Tibial artery (tissue), 4 donors: ENCODE measurements at regions not wholly inside any gene's neighbourhood (a gene's known extent, or its start where the extent isn't known, plus 50 kb on each side); places are given as distances from the start of the nearest gene placed in this dataset.

ENCODE experiments used
- DNase-seq, 2 donors: peaks; one replicate each; pipeline ENCODE4 v3.0.0-alpha.2; 2019
- H3K27ac ChIP-seq, 2 donors: fragments of 200-600 bp; sonication (generic) in 1 of 2; 1 replicate in 1 of 2; 2 replicates in 1 of 2; pipeline ENCODE4 v1.5.1; 2018 to 2019; ENCODE audit warnings: mild to moderate bottlenecking in 1 of 2
- H3K27me3 ChIP-seq, 2 donors: fragments of 200-600 bp; sonication (generic) in 1 of 2; one replicate each; pipeline versions ENCODE4 v1.5.1 to v1.6.0; 2016 to 2019
- H3K36me3 ChIP-seq, 3 donors: fragments of 200-600 bp; sonication (generic) in 2 of 3; one replicate each; pipeline ENCODE4 v1.5.1; 2016 to 2019; ENCODE audit warnings: mild to moderate bottlenecking in 2 of 3
- H3K4me1 ChIP-seq, 4 donors: fragments of 200-600 bp; sonication (generic) in 2 of 4; 1 replicate in 3 of 4; 2 replicates in 1 of 4; pipeline ENCODE4 v1.5.1; 2016 to 2019
- H3K4me3 ChIP-seq, 2 donors: fragments of 200-600 bp; sonication (generic) in 1 of 2; 1 replicate in 1 of 2; 2 replicates in 1 of 2; pipeline ENCODE4 v1.5.1; 2018 to 2019; ENCODE audit warnings: mild to moderate bottlenecking in 2 of 2
- H3K9me3 ChIP-seq, 3 donors: fragments of 200-600 bp; sonication (generic) in 1 of 3; one replicate each; pipeline ENCODE4 v1.5.1; 2016 to 2019
- intact Hi-C: fragments of 100-400 bp; cut with DNase I; formaldehyde crosslinking; loops from one replicate; pipeline ENCODE4 v1.15.0; 2023; ENCODE audit warnings: low total_unique reads
- TF ChIP-seq, protein P1 (sequence below), 2 experiments: fragments of 200-600 bp in 1 of 2; fragments of 450-650 bp in 1 of 2; IDR thresholded peaks; one replicate each; pipeline ENCODE4 v1.5.1; 2017 to 2019; ENCODE audit warnings: antibody characterized with exemption in 2 of 2, mild to moderate bottlenecking in 1 of 2, moderate library complexity in 1 of 2

DNA sequence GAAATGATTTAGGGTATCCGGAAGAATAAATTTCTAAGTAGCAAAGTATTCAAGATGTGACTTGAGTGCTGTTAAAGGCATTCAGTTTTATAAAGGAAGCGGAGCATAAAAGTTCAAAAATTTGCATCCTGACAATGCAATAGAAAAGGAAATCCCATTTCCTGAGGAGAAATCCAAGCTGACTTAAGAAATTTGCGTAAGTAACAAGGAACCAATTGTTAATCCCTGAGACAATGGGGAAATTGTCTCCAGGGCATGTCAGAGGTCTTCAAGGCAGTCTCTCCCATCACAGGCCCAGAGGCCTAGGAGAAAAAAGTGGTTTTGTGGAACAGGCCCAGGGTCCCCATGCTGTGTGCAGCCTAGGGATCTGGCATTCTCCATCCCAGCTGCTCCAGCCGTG is 416.0 kb downstream of the PRDM2 start:
- no peak for DNase-seq
- peaks cover 0 to 8% of the 10 kb centered on the region in 2 donors for H3K27me3 ChIP-seq
- no peak overlapping the region for H3K4me3 ChIP-seq
- H3K36me3 ChIP-seq: no peaks in the 10 kb centered on the region
- TF ChIP-seq, protein P1, sequence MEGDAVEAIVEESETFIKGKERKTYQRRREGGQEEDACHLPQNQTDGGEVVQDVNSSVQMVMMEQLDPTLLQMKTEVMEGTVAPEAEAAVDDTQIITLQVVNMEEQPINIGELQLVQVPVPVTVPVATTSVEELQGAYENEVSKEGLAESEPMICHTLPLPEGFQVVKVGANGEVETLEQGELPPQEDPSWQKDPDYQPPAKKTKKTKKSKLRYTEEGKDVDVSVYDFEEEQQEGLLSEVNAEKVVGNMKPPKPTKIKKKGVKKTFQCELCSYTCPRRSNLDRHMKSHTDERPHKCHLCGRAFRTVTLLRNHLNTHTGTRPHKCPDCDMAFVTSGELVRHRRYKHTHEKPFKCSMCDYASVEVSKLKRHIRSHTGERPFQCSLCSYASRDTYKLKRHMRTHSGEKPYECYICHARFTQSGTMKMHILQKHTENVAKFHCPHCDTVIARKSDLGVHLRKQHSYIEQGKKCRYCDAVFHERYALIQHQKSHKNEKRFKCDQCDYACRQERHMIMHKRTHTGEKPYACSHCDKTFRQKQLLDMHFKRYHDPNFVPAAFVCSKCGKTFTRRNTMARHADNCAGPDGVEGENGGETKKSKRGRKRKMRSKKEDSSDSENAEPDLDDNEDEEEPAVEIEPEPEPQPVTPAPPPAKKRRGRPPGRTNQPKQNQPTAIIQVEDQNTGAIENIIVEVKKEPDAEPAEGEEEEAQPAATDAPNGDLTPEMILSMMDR (IDR thresholded peaks at IDR 0.05): no peak
- H3K27ac ChIP-seq: no peak overlapping the region
- no peaks in the 10 kb centered on the region for H3K9me3 ChIP-seq
- intact Hi-C loops: no loop called here
- H3K4me1 ChIP-seq: peaks cover 0 to 5% (median 0%) of the 10 kb centered on the region in 4 donors

DNA sequence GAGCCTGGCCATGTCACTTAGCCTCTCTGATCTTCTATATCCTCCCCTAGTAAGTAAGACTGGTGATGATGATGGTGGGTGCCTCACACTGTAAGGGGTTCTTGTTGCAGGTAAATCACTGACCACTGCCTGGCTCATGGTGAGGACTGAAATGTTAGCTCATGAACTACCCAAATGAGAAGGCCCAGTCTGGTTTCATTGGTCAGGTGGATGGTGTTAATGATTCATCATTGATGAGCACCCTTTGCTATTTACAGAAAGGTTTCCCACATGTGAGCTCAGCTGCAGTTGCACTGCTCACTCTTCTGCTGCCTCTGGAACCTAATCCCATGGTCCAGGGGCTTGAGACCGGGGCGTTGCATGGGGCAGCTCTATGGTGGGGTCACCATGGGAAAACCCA is 417.7 kb downstream of the PRDM2 start:
- Histone ChIP-seq H3K4me3 (no peak overlapping the region), H3K27me3 (peaks cover 0 to 12% of the 10 kb centered on the region in 2 donors), H3K9me3 (no peaks in the 10 kb centered on the region), H3K27ac (no peak overlapping the region), H3K36me3 (no peaks in the 10 kb centered on the region), H3K4me1 (peaks cover 0 to 3% (median 0%) of the 10 kb centered on the region in 4 donors)
- intact Hi-C loops: no loop called here
- TF ChIP-seq, protein P1 (IDR thresholded peaks at IDR 0.05): no peak
- no peak for DNase-seq

DNA sequence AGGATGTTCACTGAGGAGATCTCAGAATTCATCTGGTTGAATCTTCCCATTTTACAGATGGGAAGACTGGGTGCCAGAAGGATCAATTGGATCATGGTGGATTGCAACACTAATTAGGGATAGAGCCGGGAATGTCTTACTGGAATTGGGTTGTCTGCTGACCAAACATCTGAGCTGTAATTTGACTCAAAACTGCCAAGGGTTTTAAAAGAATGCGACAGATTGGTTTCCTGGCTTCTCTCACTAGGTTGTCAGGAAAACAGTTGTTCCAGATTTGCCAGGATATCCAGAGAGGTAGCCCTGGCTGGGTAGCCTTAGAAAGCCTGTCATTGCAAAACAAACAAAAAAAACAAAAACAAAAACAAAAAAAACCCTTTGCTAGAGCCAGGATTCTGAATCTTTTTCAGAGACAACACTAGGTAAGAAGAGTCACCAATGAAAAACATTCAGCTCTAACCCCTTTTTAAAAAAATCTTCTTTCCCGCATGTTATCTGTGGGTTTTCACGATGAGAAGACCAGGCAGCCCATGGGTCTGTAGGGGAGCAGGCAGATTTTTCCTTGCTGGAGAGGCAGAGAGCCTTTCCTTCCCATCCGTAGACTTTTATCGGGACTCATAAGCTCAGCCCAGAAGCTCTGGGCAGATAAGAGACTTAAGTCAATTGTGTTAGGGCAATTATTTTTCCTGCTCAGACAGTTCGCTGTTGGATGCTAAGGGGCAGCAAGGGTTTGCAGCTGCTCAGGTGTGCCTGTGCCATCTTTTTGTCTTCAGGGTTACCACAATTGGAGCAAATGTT is 418.9 kb downstream of the PRDM2 start:
- no peaks in the 10 kb centered on the region for H3K9me3 ChIP-seq
- TF ChIP-seq, protein P1 (IDR thresholded peaks at IDR 0.05): no peak
- no peak for DNase-seq
- H3K27me3 ChIP-seq: peaks cover 0 to 18% of the 10 kb centered on the region in 2 donors
- intact Hi-C loops: no loop called here
- H3K27ac ChIP-seq: no peak overlapping the region
- H3K4me3 ChIP-seq: no peak overlapping the region
- no peaks in the 10 kb centered on the region for H3K36me3 ChIP-seq
- H3K4me1 ChIP-seq: no peaks in the 10 kb centered on the region

DNA sequence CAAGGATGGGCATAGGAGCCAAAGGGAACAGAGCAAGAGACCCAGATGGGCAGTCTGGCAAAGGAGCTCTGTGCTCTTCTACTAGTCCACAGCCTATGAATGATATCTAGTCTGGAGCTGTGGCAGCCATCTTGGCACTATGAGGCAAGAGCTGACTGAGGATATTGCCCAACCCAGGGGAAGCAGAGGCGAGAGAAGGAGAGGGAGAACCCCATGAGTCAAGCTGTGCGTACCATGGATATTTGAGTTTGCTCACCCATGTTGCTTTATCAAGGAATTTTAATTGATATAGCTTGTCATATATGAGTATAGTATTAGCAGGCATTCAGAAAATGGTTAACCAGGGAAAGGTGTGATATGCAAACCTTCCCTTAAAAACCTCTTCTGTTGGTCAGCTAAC is 420.9 kb downstream of the PRDM2 start:
- no peak for DNase-seq
- H3K9me3 ChIP-seq: no peaks in the 10 kb centered on the region
- TF ChIP-seq, protein P1 (IDR thresholded peaks at IDR 0.05): no peak
- H3K36me3 ChIP-seq: no peaks in the 10 kb centered on the region
- no peak overlapping the region for H3K27ac ChIP-seq
- intact Hi-C loops: no loop called here
- no peaks in the 10 kb centered on the region for H3K4me1 ChIP-seq
- no peak overlapping the region for H3K4me3 ChIP-seq
- H3K27me3 ChIP-seq: peaks cover 0 to 23% of the 10 kb centered on the region in 2 donors

DNA sequence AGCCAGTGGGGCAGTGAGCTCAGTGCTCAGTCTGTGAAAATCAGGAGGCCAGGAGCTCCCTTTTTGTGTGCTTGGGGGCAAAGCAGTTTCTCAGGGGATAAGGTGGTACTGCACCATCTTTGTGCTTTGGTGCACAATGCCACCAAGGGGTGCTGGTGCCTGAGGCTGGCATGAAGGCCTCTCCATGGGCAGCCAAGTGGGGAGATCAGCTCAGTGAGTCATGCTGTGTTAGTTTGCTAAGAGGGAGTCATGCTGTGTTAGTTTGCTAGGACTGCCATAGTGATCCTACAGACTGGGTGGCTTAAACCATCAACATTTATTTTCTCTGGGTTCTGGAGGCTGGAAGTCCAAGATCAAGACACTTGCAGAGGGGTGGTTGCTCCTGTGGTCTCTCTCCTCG is 428.1 kb downstream of the PRDM2 start:
- Histone ChIP-seq H3K36me3 (no peaks in the 10 kb centered on the region), H3K27me3 (peaks cover 0 to 8% of the 10 kb centered on the region in 2 donors), H3K9me3 (no peaks in the 10 kb centered on the region), H3K4me3 (no peak overlapping the region), H3K27ac (no peak overlapping the region), H3K4me1 (no peaks in the 10 kb centered on the region)
- DNase-seq: no peak
- TF ChIP-seq, protein P1 (IDR thresholded peaks at IDR 0.05): no peak
- intact Hi-C loops: no loop called here
